ENCODE measurements at regions not wholly inside any gene's neighbourhood (a gene's known extent, or its start where the extent isn't known, plus 50 kb on each side); places are given as distances from the start of the nearest gene placed in this dataset.

DNA sequence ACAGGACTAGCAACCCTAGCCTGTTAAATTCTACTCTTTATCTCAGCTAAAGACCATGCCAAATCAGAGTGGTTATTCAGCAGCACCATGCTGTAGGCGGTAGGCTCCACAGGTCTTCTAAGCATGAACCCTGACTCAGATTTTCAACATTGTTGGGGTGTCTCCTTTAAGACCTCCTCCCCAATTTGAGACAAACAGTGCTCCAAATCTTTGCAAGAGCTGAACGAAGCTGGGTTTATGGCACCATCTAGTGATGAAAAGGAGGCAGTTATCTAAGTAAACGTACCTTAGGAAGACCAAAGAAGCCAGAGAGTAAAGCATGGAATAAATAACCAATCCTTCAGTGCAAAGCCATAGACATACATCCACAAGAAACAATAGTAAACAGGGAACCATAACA lies 334.5 kb upstream of the SLC7A11 start:
- CTCF ChIA-PET = interaction anchor here (1.2 kb wide), 2 partner anchors 104 to 295 kb away, joined by 3 to 6 read pairs; no protein-coding TSS in a partner anchor
- Histone ChIP-seq H4K20me1 (ENCODE audit: insufficient read depth, low read length) (no peaks in the 10 kb centered on the region), H2AFZ (replicated peaks; ENCODE audit: low read length, poor library complexity) (no peak overlapping the region), H3K9me3 (ENCODE audit: control insufficient read depth, insufficient read depth, low read length) (peaks cover 4% of the 10 kb centered on the region; the same call in 1 of the 2 replicates), H4K5ac (ENCODE audit: low read depth, low read length) (no peak overlapping the region), H3K27ac (ENCODE audit: insufficient read depth, low read length) (no peak overlapping the region), H3K4me1 (ENCODE audit: control insufficient read depth, insufficient read depth, low read length) (no peaks in the 10 kb centered on the region), H4K8ac (ENCODE audit: low read depth in 2 of 2, low read length in 2 of 2) (no peak overlapping the region; a peak in 1 of 4 replicates), H3K79me1 (ENCODE audit: low read depth in 1 of 2, low read length in 2 of 2) (no peaks in the 10 kb centered on the region), H3K4me3 (ENCODE audit: insufficient read depth, low read depth, low read length) (no peak overlapping the region), H3K4ac (ENCODE audit: low read depth, low read length) (peak overlapping the region; percentile 52; the same call in 1 of the 2 replicates), H3K23ac (ENCODE audit: low read depth, low read length) (no peak overlapping the region), H2AK9ac (replicated peaks; ENCODE audit: low read depth, low read length, poor library complexity) (no peak overlapping the region), H3K9ac (ENCODE audit: low read depth, low read length) (no peak overlapping the region), H3K4me2 (ENCODE audit: low read depth, low read length) (no peak overlapping the region), H3K27me3 (ENCODE audit: control insufficient read depth, insufficient read depth, low read length) (no peaks in the 10 kb centered on the region), H2BK5ac (ENCODE audit: low read depth, low read length, poor library complexity, severe bottlenecking) (no peak overlapping the region), H4K91ac (ENCODE audit: insufficient read depth, low read depth, low read length) (peak overlapping the region; percentile 4; the same call in 1 of the 2 replicates), H3K9me1 (ENCODE audit: insufficient read depth, low read length) (no peaks in the 10 kb centered on the region), H3K56ac (ENCODE audit: extremely low read depth, insufficient read depth, low read length) (no peak overlapping the region), H3K18ac (ENCODE audit: low read depth, low read length) (no peak overlapping the region), H2BK20ac (ENCODE audit: low read depth, low read length) (peak overlapping the region; percentile 74; the same call in 1 of the 2 replicates), H2AK5ac (ENCODE audit: low read depth, low read length) (no peak overlapping the region), H3K36me3 (ENCODE audit: control insufficient read depth, insufficient read depth, low read length) (no peaks in the 10 kb centered on the region), H2BK120ac (ENCODE audit: low read depth, low read length) (peak overlapping the region; percentile 70; the same call in 1 of the 2 replicates), H2BK15ac (ENCODE audit: low read depth, low read length) (no peak overlapping the region), H3K14ac (replicated peaks; ENCODE audit: low read depth, low read length) (no peak overlapping the region)
- WGBS, 2 experiments (ENCODE audit: extremely low coverage in 2 of 2, insufficient read length in 1 of 2) = no CpG with 5 or more reads among the region's 3 CpGs
- BruUV-seq (replicated peaks) = no TSS peak
- peak; percentile 68 for DNase-seq
- dilution Hi-C loops (cut with HindIII; ENCODE audit: low sequenced_read_pairs, unreplicated experiment) (no loop called here), intact Hi-C loops (cut with micrococcal nuclease) (loop anchor here (2.0 kb wide), 4 partner anchors 294 to 756 kb away; no protein-coding TSS in a partner anchor), in situ Hi-C loops (cut with MboI; ENCODE audit: low sequenced_read_pairs) (no loop called here)
- peak; percentile 82 for ATAC-seq (ENCODE audit: low read depth)
- POLR2A ChIA-PET (ENCODE audit: unreplicated experiment) = no interaction called here
- TF ChIP-seq CTCF (conservative IDR thresholded peaks at IDR 0.05; ENCODE audit: low read depth, low read length) (peak; percentile 55), MAZ (IDR thresholded peaks at IDR 0.05; ENCODE audit: borderline replicate concordance, low read depth, low read length) (no peak), MAFK (IDR thresholded peaks at IDR 0.05; ENCODE audit: low read depth, low read length) (no peak), CEBPB (IDR thresholded peaks at IDR 0.05; ENCODE audit: low read depth, low read length) (no peak), BHLHE40 (IDR thresholded peaks at IDR 0.05; ENCODE audit: low read depth, low read length) (no peak), SMC3 (IDR thresholded peaks at IDR 0.05; ENCODE audit: low read depth, low read length) (peak; percentile 56), FOS (IDR thresholded peaks at IDR 0.05; ENCODE audit: low read depth, low read length) (no peak), RAD21 (IDR thresholded peaks at IDR 0.05; ENCODE audit: low read length) (peak; percentile 82), MXI1 (IDR thresholded peaks at IDR 0.05; ENCODE audit: borderline replicate concordance, low read depth, low read length) (no peak), RFX5 (IDR thresholded peaks at IDR 0.05; ENCODE audit: low read depth, low read length) (no peak), CHD1 (IDR thresholded peaks at IDR 0.05; ENCODE audit: low read depth, low read length) (no peak), USF2 (IDR thresholded peaks at IDR 0.05; ENCODE audit: low read depth, low read length) (no peak), NFE2L2 (IDR thresholded peaks at IDR 0.05; ENCODE audit: low read depth, low read length) (no peak), ELK1 (IDR thresholded peaks at IDR 0.05; ENCODE audit: borderline replicate concordance, low read depth, low read length) (no peak), POLR2A (IDR thresholded peaks at IDR 0.05; ENCODE audit: low read depth, low read length) (no peak), RCOR1 (IDR thresholded peaks at IDR 0.05; ENCODE audit: insufficient replicate concordance, low read length) (no peak)
